Suprapubic skin (tissue), 4 donors: ENCODE measurements at regions not wholly inside any gene's neighbourhood (a gene's known extent, or its start where the extent isn't known, plus 50 kb on each side); places are given as distances from the start of the nearest gene placed in this dataset.

ENCODE experiments used
- EP300 ChIP-seq: sonication (generic); formaldehyde crosslinking; IDR thresholded peaks from one replicate; pipeline ENCODE4 v1.6.1; 2017; ENCODE audit warnings: antibody characterized with exemption
- POLR2A ChIP-seq, 2 donors: fragments of 450-650 bp; IDR thresholded peaks; one replicate each; pipeline ENCODE4 v1.6.1; 2017; ENCODE audit warnings: antibody characterized with exemption in 2 of 2, mild to moderate bottlenecking in 2 of 2, moderate library complexity in 2 of 2
- POLR2AphosphoS5 ChIP-seq, 3 donors: sonication (generic); formaldehyde crosslinking; IDR thresholded peaks; one replicate each; pipeline ENCODE4 v1.6.1; 2017; ENCODE audit warnings: antibody characterized with exemption in 3 of 3
- TF ChIP-seq, protein P1 (sequence below), 2 donors: fragments of 200-600 bp in 1 of 2; fragments of 450-650 bp in 1 of 2; sonication (generic) in 1 of 2; IDR thresholded peaks; one replicate each; pipeline ENCODE4 v1.5.1; 2016 to 2019; ENCODE audit warnings: antibody characterized with exemption in 2 of 2, mild to moderate bottlenecking in 1 of 2, moderate library complexity in 1 of 2

DNA sequence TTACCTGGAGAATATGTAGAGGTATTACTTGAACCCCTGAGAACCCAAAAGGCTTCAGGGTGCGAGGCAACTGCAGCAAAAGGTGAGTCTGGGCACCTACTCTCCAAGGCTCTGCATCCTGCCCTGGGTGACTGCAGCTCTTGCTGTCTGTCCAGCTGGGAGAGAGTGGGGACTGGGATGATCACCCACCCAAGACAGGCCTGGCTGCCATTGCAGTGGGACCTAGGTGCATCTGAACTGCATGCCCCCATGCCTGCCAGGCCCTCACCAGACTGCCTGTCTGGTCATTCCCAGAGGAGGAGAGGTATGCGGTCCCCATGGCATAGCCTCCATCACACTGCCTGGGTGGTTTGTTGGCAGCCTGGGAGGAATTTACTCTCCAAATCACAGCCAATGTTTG lies 563.9 kb downstream of the TFAP2A start:
- TF ChIP-seq, protein P1, sequence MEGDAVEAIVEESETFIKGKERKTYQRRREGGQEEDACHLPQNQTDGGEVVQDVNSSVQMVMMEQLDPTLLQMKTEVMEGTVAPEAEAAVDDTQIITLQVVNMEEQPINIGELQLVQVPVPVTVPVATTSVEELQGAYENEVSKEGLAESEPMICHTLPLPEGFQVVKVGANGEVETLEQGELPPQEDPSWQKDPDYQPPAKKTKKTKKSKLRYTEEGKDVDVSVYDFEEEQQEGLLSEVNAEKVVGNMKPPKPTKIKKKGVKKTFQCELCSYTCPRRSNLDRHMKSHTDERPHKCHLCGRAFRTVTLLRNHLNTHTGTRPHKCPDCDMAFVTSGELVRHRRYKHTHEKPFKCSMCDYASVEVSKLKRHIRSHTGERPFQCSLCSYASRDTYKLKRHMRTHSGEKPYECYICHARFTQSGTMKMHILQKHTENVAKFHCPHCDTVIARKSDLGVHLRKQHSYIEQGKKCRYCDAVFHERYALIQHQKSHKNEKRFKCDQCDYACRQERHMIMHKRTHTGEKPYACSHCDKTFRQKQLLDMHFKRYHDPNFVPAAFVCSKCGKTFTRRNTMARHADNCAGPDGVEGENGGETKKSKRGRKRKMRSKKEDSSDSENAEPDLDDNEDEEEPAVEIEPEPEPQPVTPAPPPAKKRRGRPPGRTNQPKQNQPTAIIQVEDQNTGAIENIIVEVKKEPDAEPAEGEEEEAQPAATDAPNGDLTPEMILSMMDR (IDR thresholded peaks at IDR 0.05): no peak
- TF ChIP-seq EP300: no peak
- TF ChIP-seq POLR2A (IDR thresholded peaks at IDR 0.05): no peak
- no peak for TF ChIP-seq POLR2AphosphoS5 (IDR thresholded peaks at IDR 0.05)
